NCI-H2081 (cell line): ENCODE measurements at regions not wholly inside any gene's neighbourhood (a gene's known extent, or its start where the extent isn't known, plus 50 kb on each side); places are given as distances from the start of the nearest gene placed in this dataset.

ENCODE experiments used
- DNase-seq, 2 experiments: peaks; one replicate each; lab custom pipeline; 2025; lab: John Stamatoyannopoulos, UW

GRCh38 chr13:40302351-40302750, 364.1 kb downstream of the FOXO1 start:
- DNase-seq: no peak

- no peak for DNase-seq
Observed at GRCh38 chr13:40304391-40304790, 362.1 kb downstream of the FOXO1 start.

GRCh38 chr13:40306817-40307216, 359.6 kb downstream of the FOXO1 start:
- DNase-seq: no peak

- no peak for DNase-seq
Observed at GRCh38 chr13:40309881-40310280, 356.6 kb downstream of the FOXO1 start.

- no peak for DNase-seq
Observed at GRCh38 chr13:40311356-40312101, 354.9 kb downstream of the FOXO1 start.

GRCh38 chr13:40313269-40314200, 352.9 kb downstream of the FOXO1 start:
- DNase-seq: no peak

GRCh38 chr13:40315416-40316064, 350.9 kb downstream of the FOXO1 start:
- DNase-seq: no peak

- no peak for DNase-seq
Observed at GRCh38 chr13:40316301-40316700, 350.1 kb downstream of the FOXO1 start.

- DNase-seq: no peak
Observed at GRCh38 chr13:40317980-40318327, 348.5 kb downstream of the FOXO1 start.

- DNase-seq: no peak
Observed at GRCh38 chr13:40318366-40318765, 348.1 kb downstream of the FOXO1 start.

GRCh38 chr13:40319699-40320579, 346.5 kb downstream of the FOXO1 start:
- no peak for DNase-seq

- DNase-seq: no peak
Observed at GRCh38 chr13:40328091-40328490, 338.4 kb downstream of the FOXO1 start.

- no peak for DNase-seq
Observed at GRCh38 chr13:40329781-40330485, 336.5 kb downstream of the FOXO1 start.

GRCh38 chr13:40330950-40331349, 335.5 kb downstream of the FOXO1 start:
- DNase-seq: no peak

- DNase-seq: no peak
Observed at GRCh38 chr13:40331802-40332201, 334.6 kb downstream of the FOXO1 start.

- no peak for DNase-seq
Observed at GRCh38 chr13:40333226-40333625, 333.2 kb downstream of the FOXO1 start.

- no peak for DNase-seq
Observed at GRCh38 chr13:40334031-40334430, 332.4 kb downstream of the FOXO1 start.

- DNase-seq: no peak
Observed at GRCh38 chr13:40334616-40335015, 331.8 kb downstream of the FOXO1 start.

GRCh38 chr13:40336228-40337221, 329.9 kb downstream of the FOXO1 start:
- no peak for DNase-seq

GRCh38 chr13:40337651-40338050, 328.8 kb downstream of the FOXO1 start:
- DNase-seq: no peak
